GM18498 (cell line): ENCODE measurements at regions not wholly inside any gene's neighbourhood (a gene's known extent, or its start where the extent isn't known, plus 50 kb on each side); places are given as distances from the start of the nearest gene placed in this dataset.

Experiments
- ATAC-seq: cut with Tn5 transposase; IDR thresholded peaks from one replicate; pipeline ENCODE4 v1.9.1; 2021; ENCODE audit warnings: mild to moderate bottlenecking, moderate library complexity; ENCODE audit not compliant: unreplicated experiment

- ATAC-seq = no peak
These were observed 253.8 kb downstream of the TNS1 start for GRCh38 chr2:217749008-217749407.

- ATAC-seq = no peak
These were observed 256.0 kb downstream of the TNS1 start for GRCh38 chr2:217746808-217747207.

GRCh38 chr2:217743966-217744761 lies 258.6 kb downstream of the TNS1 start:
- ATAC-seq = no peak

GRCh38 chr2:217743407-217743806 lies 259.4 kb downstream of the TNS1 start:
- no peak for ATAC-seq

GRCh38 chr2:217742841-217743240 lies 260.0 kb downstream of the TNS1 start:
- no peak for ATAC-seq

GRCh38 chr2:217742276-217742675 lies 260.5 kb downstream of the TNS1 start:
- ATAC-seq = no peak

- no peak for ATAC-seq
These were observed 261.3 kb downstream of the TNS1 start for GRCh38 chr2:217741381-217741955.

GRCh38 chr2:217740756-217741155 lies 262.0 kb downstream of the TNS1 start:
- no peak for ATAC-seq

GRCh38 chr2:217740178-217740577 lies 262.6 kb downstream of the TNS1 start:
- ATAC-seq = no peak

- no peak for ATAC-seq
These were observed 263.1 kb downstream of the TNS1 start for GRCh38 chr2:217739741-217740140.

GRCh38 chr2:217738061-217738460 lies 264.7 kb downstream of the TNS1 start:
- ATAC-seq = no peak

- ATAC-seq = no peak
These were observed 265.8 kb downstream of the TNS1 start for GRCh38 chr2:217736776-217737550.

- ATAC-seq = no peak
These were observed 266.9 kb downstream of the TNS1 start for GRCh38 chr2:217735899-217736298.

- no peak for ATAC-seq
These were observed 267.8 kb downstream of the TNS1 start for GRCh38 chr2:217735034-217735433.

GRCh38 chr2:217733461-217733860 lies 269.3 kb downstream of the TNS1 start:
- no peak for ATAC-seq

- no peak for ATAC-seq
These were observed 269.8 kb downstream of the TNS1 start for GRCh38 chr2:217732992-217733391.

GRCh38 chr2:217731805-217732204 lies 271.0 kb downstream of the TNS1 start:
- no peak for ATAC-seq

GRCh38 chr2:217729421-217730053 lies 273.3 kb downstream of the TNS1 start:
- ATAC-seq = no peak

GRCh38 chr2:217727801-217728200 lies 275.0 kb downstream of the TNS1 start:
- ATAC-seq = no peak

- no peak for ATAC-seq
These were observed 277.4 kb downstream of the TNS1 start for GRCh38 chr2:217725409-217725808.

GRCh38 chr2:217724471-217724870 lies 278.3 kb downstream of the TNS1 start:
- ATAC-seq = no peak
